Right lobe of liver (tissue), 6 donors: ENCODE measurements at regions not wholly inside any gene's neighbourhood (a gene's known extent, or its start where the extent isn't known, plus 50 kb on each side); places are given as distances from the start of the nearest gene placed in this dataset.

ENCODE experiments used
- ATAC-seq, 4 donors: fragments of 200-7000 bp; cut with Tn5 transposase; one replicate each; pipeline ENCODE4 v1.9.1; 2020; ENCODE audit warnings: mild to moderate bottlenecking in 4 of 4, moderate library complexity in 4 of 4
- DNase-seq, 3 donors: peaks; one replicate each; pipeline ENCODE4 v3.0.0-alpha.2; 2020
- H3K27ac ChIP-seq, 3 donors: fragments of 200-600 bp; one replicate each; pipeline ENCODE4 v1.8.0; 2022
- H3K27me3 ChIP-seq, 2 donors: fragments of 200-600 bp; one replicate each; pipeline ENCODE4 v1.8.0; 2022
- H3K36me3 ChIP-seq, 4 donors: fragments of 200-600 bp; sonication (generic) in 1 of 4; one replicate each; pipeline versions ENCODE4 v1.5.1 to v1.8.0; 2017 to 2022; ENCODE audit warnings: control low read depth in 1 of 4
- H3K4me1 ChIP-seq, 4 donors: fragments of 200-600 bp; sonication (generic) in 1 of 4; one replicate each; pipeline versions ENCODE4 v1.5.1 to v1.8.0; 2017 to 2022; ENCODE audit warnings: control low read depth in 1 of 4
- H3K4me3 ChIP-seq, 3 donors: fragments of 200-600 bp; one replicate each; pipeline ENCODE4 v1.8.0; 2022
- H3K9me3 ChIP-seq, 4 donors: fragments of 200-600 bp; sonication (generic) in 1 of 4; one replicate each; pipeline versions ENCODE4 v1.5.1 to v1.8.0; 2017 to 2022; ENCODE audit warnings: control low read depth in 1 of 4
- CTCF ChIP-seq, 4 donors: fragments of 200-600 bp in 3 of 4; fragments of 450-650 bp in 1 of 4; IDR thresholded peaks; one replicate each; pipeline versions ENCODE4 v1.5.1 to v1.8.0; 2016 to 2022; ENCODE audit warnings: antibody characterized with exemption in 4 of 4, mild to moderate bottlenecking in 2 of 4
- POLR2A ChIP-seq: fragments of 450-650 bp; IDR thresholded peaks from one replicate; pipeline ENCODE4 v1.6.1; 2017; ENCODE audit warnings: antibody characterized with exemption, mild to moderate bottlenecking
- WGBS: methylation state at CpG from one replicate; pipeline ENCODE4 v1.1.6; 2018; ENCODE audit warnings: low coverage, low lambda C conversion rate; ENCODE audit not compliant: insufficient coverage; ENCODE audit errors: missing lambda C conversion rate; 5-methylcytosine and 5-hydroxymethylcytosine counted together
- intact Hi-C, 2 donors: fragments of 100-400 bp; cut with DNase I; formaldehyde crosslinking; loops; one replicate each; pipeline versions ENCODE4 v1.11.2 to v1.14.1; 2022
- donor health status: DM: no; HTN: yes; CAD: no.
- donor health status: DM: no; HTN: no; CAD: no.
- donor health status: DM: no; HTN: no; CAD: no.
- donor health status: DM: no; HTN: yes; CAD: no.
- donor health status: DM: no; HTN: yes; CAD: no.

GRCh38 chr22:48537343-48537680 is 1290.4 kb downstream of the BRD1 start:
- no peaks in the 10 kb centered on the region for H3K9me3 ChIP-seq
- H3K27me3 ChIP-seq: no peaks in the 10 kb centered on the region
- DNase-seq (no peak), ATAC-seq (no peak)
- TF ChIP-seq POLR2A: no peak
- TF ChIP-seq CTCF (IDR thresholded peaks at IDR 0.05): no peak
- intact Hi-C loops: no loop called here
- no peak overlapping the region for H3K27ac ChIP-seq
- WGBS: no CpG with 5 or more reads among the region's 3 CpGs
- H3K36me3 ChIP-seq: no peaks in the 10 kb centered on the region
- no peaks in the 10 kb centered on the region for H3K4me1 ChIP-seq
- no peak overlapping the region for H3K4me3 ChIP-seq

GRCh38 chr22:48536541-48537342 is 1290.9 kb downstream of the BRD1 start:
- intact Hi-C loops: no loop called here
- H3K27ac ChIP-seq: no peak overlapping the region

GRCh38 chr22:48535868-48536540 is 1291.7 kb downstream of the BRD1 start:
- intact Hi-C loops: no loop called here
- Histone ChIP-seq H3K27ac (no peak overlapping the region), H3K9me3 (no peaks in the 10 kb centered on the region), H3K36me3 (no peaks in the 10 kb centered on the region), H3K4me3 (no peak overlapping the region), H3K27me3 (no peaks in the 10 kb centered on the region), H3K4me1 (no peaks in the 10 kb centered on the region)
- TF ChIP-seq POLR2A: no peak
- TF ChIP-seq CTCF (IDR thresholded peaks at IDR 0.05): no peak
- no peak for ATAC-seq
- no peak for DNase-seq
- 59% methylated on average over 11 of the region's 39 CpGs for WGBS

More at GRCh38 chr22:48536541-48537342, 1290.9 kb downstream of the BRD1 start:
- ATAC-seq: no peak
- no peak for DNase-seq
- WGBS: 50% methylated on average over 2 of the region's 30 CpGs
- no peaks in the 10 kb centered on the region for H3K27me3 ChIP-seq
- no peaks in the 10 kb centered on the region for H3K9me3 ChIP-seq
- no peaks in the 10 kb centered on the region for H3K4me1 ChIP-seq
- TF ChIP-seq POLR2A (no peak), CTCF (IDR thresholded peaks at IDR 0.05) (no peak)
- no peaks in the 10 kb centered on the region for H3K36me3 ChIP-seq
- no peak overlapping the region for H3K4me3 ChIP-seq

- WGBS: 61% methylated on average over 5 of the region's 22 CpGs
- Histone ChIP-seq H3K9me3 (no peaks in the 10 kb centered on the region), H3K27me3 (no peaks in the 10 kb centered on the region), H3K36me3 (no peaks in the 10 kb centered on the region), H3K4me3 (no peak overlapping the region), H3K27ac (no peak overlapping the region), H3K4me1 (no peaks in the 10 kb centered on the region)
- no peak for DNase-seq
- intact Hi-C loops: no loop called here
- no peak for TF ChIP-seq CTCF (IDR thresholded peaks at IDR 0.05)
- TF ChIP-seq POLR2A: no peak
- peak in 1 of 4 donors; percentile 4 for ATAC-seq
Observed at GRCh38 chr22:48534395-48534958, 1293.2 kb downstream of the BRD1 start.
